ENCODE measurements at regions not wholly inside any gene's neighbourhood (a gene's known extent, or its start where the extent isn't known, plus 50 kb on each side); places are given as distances from the start of the nearest gene placed in this dataset.

DNA sequence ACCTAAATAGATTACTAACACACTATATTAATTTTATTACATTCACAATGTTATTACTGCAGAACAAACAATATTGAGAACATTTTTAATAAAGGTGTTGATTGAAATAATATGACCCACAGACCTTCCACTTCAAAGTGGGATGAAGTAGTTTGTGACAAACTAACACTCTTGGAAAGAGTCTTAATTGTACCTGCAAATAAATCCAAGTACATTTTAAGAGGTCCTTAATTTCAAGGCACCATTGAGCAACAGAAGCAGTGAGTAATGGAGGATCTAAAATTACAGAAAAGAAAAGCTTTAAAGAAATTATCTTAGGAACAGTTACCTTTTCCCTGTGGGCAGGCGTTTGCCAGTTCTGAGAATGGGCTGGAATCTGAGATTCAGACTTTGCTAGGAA is 140.2 kb downstream of the MMUT start:
- TF ChIP-seq, protein P1, sequence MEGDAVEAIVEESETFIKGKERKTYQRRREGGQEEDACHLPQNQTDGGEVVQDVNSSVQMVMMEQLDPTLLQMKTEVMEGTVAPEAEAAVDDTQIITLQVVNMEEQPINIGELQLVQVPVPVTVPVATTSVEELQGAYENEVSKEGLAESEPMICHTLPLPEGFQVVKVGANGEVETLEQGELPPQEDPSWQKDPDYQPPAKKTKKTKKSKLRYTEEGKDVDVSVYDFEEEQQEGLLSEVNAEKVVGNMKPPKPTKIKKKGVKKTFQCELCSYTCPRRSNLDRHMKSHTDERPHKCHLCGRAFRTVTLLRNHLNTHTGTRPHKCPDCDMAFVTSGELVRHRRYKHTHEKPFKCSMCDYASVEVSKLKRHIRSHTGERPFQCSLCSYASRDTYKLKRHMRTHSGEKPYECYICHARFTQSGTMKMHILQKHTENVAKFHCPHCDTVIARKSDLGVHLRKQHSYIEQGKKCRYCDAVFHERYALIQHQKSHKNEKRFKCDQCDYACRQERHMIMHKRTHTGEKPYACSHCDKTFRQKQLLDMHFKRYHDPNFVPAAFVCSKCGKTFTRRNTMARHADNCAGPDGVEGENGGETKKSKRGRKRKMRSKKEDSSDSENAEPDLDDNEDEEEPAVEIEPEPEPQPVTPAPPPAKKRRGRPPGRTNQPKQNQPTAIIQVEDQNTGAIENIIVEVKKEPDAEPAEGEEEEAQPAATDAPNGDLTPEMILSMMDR (IDR thresholded peaks at IDR 0.05; ENCODE audit: low read depth, low read length) = no peak
- TF ChIP-seq POLR2A (IDR thresholded peaks at IDR 0.05; ENCODE audit: extremely low read depth, insufficient read length) = no peak

All from NB4 (cell line).